HG02763 (cell line): ENCODE measurements at regions not wholly inside any gene's neighbourhood (a gene's known extent, or its start where the extent isn't known, plus 50 kb on each side); places are given as distances from the start of the nearest gene placed in this dataset.

Experiments used
- ATAC-seq: cut with Tn5 transposase; IDR thresholded peaks from one replicate; pipeline ENCODE4 v1.9.1; 2021; ENCODE audit warnings: mild to moderate bottlenecking, moderate library complexity; ENCODE audit not compliant: unreplicated experiment

DNA sequence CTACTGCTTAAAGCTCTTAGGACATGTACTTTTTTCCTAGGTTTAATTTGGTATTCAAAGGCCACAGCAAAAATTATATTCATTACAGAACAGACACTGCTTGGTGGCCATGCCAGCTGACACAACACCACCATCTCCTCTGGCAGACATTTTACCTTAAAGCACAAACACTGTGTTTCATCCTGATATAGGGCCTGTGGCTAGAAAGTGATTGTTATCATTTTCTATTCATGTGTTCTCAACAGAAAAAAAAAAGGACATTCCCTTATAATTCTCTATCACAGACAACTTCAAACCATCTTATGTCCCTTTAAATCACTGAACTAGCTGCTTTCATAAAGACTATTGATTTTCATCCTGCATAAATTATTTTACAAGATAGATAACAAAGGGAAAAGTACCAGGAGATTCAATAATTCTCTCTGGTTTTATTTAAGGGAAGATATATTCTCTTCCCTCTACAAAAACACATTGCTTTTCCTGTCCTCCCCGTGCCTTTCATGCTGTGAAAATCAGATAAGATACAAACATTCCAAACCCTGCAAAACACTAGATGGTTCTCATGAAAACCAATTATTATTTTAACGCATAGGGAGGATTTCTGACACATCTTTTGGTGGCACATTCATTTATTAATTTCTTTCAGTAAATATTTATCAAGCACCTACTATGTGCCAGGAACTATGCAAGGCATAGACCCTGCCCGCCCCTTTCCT lies 139.3 kb upstream of the TMCC3 start:
- ATAC-seq, result no peak

DNA sequence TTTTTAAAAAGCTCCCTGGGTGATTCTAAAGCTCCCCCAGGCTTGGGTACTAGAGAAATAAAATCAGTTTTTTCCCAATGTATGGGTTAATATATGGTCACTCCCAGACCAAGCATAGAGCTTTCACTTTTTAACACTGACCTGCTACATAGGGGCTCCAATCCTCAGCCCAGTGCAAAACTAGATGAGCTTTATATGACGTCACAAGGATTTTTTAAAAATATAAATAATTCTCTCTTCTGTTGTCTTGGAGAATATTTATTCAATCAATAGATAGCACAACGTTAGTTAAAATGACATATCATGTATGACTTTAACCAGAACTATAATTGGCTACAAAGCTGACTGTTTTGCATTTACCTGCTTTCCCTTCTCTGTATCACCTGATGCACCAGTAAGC lies 137.9 kb upstream of the TMCC3 start:
- ATAC-seq, result no peak

DNA sequence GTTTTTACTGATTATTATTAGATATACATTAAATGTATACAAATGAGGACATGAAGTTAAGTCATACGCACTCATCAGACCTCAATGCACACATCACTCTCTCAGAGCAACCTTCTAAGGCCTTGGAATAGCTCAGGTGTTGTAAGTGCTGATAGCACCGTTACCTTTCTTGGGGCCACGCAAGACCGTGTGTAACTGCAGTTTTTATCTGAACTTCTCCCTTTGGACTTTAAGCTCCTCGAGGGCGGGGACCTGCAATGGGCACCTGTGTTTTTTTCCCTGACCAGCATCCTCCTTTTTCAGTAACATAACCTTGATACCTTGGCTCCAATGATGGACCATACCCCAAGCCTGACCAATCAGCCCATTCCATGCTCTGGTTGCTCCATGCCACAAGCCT lies 136.5 kb upstream of the TMCC3 start:
- no peak for ATAC-seq

DNA sequence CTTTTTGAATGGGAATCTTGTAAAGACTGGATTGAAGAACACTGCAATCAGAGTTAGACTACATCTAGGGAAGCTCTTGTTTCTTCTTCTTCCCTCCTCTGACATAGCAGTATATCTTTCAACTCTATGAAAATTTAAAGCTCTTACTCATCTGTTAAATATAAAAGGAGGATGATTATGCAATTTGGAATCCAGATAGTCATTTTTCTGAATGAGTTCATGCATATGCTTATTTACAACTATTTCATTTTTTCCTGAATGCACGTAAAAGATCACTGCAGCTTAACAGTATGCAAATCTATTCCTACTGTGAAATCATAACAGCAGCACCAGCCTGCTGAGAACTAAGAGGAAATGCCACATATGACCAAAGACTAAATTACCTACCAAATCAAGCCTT lies 133.5 kb upstream of the TMCC3 start:
- no peak for ATAC-seq

DNA sequence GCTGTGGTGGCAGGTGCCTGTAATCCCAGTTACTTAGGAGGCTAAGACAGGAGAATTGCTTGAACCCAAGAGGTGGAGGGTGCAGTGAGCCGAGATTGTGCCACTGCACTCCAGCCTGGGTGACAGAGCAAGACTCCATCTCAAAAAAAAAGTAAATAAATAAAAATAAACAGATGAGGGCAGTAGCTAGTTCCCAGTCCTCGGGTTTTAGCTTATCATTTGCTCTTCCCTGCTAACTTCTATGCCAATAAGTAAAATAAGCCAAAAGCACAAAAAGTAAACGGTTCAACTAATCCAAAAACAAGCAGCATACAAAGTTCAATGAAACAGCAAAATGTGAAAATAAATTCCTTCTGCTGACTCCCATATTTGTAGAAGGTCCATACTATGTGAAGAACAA lies 133.0 kb upstream of the TMCC3 start:
- no peak for ATAC-seq

DNA sequence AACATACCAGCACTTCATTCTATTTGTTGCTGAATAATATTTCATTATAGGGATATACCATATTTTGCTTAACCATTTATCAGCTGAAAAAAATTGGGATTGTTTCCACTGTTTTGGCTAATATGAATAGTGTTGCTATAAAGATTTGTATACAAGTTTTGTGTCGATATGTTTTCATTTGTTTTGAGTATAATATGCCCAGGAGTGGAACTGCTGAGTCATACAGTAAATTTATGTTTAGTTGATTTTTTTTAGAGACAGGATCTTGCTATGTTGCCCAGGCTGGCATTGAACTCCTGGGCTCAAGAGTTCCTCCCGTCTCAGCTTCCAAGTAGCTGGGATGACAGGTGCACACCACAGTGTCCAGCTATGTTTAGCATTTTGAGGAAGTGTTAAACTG lies 131.5 kb upstream of the TMCC3 start:
- ATAC-seq, result no peak

DNA sequence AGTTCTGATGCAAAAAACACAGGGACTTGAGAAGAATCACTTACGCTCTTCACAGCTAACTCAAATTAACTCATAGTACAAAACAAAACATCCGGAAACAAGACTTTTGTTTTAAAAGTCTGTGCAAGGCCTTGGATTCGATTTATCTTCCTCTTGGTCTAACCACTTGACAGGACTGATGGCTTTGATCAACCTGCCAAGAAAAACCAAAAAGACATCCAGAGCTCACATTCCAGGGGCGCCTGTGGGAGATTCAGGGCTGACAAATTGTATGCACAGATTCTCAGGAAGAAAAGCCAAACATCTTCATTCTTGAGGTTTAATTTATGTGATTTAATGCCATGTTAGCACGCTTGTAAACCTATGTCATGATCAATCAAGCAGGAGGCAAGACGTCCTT lies 129.1 kb upstream of the TMCC3 start:
- ATAC-seq, result no peak

DNA sequence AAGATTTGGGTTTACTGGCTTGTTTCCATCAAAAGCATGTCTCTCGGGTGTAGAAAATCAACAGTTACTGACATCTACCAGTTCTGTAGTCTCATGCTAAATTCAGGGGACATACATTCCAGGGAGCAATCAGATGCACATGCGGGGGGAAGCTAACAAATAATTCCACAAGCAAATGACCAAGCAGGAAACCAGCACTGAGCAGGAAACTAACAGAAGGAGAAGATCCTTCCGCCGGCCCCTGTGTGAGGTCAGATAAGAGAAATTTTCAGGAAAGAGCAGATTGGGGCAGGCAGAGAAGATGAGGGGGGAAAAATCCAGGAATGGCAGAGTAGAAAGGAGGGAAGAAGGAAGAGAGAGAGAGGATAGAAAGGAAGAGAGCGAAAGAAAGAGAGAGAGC lies 127.6 kb upstream of the TMCC3 start:
- no peak for ATAC-seq

DNA sequence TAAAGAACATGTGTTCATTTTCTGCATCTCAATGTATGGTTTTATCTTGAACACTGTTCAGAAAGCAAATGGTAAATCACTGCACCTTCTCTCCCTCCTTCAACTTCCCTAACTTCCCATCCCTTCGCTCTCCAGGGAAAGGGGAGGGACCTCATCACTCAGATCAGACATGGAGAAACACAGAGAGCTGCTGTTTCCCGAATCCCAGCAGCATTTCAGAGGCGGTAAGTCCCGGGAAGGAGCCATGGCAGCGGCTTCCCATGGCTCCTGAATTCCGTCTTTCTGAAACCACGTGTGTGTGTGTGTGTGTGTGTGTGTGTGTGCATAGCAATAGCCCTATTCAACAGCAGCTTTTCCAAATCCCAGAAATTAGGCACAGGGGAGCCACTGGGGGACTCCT lies 125.4 kb upstream of the TMCC3 start:
- ATAC-seq, result no peak

DNA sequence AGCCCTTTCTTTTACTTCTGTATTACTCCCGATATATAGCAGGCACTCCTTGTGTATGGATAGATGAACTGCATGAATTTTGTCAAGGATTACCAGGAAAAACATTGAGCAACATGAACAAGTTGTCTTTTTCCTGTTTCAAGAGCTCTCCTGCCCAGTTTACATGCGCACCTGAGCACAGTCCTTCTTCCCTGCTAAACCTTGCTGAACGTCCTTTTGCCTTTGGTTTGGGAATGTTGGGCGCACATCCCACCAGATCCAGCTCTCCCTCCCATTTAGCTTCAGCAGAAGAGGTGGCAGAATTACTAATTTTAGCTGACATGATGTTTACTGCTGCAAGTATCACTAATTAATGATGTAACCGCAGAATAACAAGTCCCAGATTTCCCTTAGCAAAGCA lies 121.4 kb upstream of the TMCC3 start:
- ATAC-seq, result no peak

DNA sequence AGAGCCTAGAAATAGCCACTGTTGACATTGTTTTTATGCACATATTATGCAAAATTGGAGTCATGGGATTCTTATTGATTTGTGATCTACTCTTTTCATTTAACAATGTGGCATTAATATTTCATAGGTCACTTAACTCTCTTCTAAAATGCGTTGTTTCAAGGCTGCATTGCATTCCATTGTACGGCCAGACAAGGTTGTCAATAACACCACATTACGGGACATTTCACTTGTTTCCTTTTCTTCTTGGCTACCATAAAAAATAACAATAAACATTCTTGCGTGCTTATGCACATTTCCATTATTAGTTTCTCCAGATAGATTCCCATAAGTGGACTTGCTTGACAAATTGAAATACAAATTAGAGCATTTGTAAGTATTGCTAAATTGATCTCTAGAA lies 120.8 kb upstream of the TMCC3 start:
- no peak for ATAC-seq

DNA sequence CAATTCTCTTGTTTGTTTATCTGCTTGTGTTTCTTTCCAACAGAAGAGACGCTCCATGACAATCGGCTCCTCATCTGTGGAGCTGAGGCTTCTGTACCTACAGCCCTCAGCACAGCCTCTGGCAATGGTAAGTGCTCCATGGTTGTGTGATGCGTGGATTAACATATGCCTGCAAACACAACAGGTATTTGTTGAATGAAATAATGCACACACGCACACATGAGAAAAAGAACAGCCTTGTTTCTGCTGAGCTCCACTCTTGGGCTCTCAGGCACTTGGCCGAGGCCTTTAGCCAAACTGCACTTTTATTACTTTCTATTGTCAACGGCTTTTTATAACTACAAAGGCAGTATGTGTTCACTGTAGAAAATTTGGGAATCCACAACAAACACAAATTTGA lies 120.4 kb upstream of the TMCC3 start:
- no peak for ATAC-seq

DNA sequence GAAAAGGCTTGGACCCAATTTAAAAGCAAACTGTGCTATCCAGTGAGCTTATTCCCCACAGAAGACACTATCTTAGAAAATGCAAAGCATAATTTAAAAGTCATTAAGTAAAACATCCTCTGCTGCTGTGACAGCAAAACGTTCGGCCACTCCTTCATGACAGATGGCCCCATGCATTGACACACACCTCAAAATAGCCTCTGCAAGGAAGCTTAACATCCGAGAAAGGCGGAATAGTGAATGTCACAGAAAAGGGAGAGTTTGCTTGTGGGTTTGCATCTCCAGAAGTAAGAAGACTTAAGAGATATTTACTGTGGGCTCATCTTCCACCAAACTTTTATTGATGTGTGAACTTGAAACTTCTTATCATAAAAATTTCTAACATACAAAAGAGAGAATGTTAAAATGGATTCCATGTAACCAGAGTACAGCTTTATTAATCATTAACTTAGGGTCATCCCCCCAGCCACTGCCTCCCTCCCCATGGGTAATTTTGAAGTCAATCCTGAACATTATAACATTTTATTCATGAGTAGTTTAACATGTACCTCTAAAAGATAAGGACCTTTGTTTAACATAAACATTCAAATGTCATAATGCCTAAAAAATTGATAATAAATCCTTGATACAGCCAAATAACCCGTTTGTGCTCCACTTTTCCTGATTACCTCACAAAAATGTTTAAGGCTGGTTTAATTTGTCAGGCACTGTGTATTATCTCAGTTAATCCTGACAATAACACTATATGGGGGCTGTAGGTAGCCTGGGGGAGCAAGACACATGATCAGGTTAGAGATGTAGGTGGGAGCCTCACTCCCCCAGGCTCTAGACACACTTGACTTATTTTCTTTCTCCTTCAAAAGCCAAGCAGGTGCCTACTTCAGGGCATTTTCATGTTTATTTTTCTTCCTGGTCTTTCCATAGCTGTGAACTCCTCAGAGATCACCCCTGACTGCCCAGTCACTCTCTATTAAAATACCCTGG lies 119.7 kb upstream of the TMCC3 start:
- no peak for ATAC-seq

DNA sequence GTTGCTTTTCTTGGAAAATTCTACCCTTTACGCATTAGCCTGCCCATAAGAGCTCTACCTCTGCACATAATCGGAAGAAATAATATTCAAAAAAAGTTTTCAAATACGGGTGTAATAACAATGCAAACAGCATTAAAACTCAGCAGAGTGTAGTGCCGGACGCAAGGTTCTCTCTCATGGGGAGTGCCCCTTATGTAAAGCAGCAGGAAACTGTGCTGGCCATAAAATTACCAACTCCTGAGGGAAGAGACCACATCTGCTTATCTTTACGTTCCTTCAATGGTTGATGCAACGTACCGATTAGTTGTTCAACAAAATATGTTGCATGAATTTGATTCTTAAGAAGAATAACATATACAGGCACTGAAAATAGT lies 118.7 kb upstream of the TMCC3 start:
- ATAC-seq, result peak; percentile 74

DNA sequence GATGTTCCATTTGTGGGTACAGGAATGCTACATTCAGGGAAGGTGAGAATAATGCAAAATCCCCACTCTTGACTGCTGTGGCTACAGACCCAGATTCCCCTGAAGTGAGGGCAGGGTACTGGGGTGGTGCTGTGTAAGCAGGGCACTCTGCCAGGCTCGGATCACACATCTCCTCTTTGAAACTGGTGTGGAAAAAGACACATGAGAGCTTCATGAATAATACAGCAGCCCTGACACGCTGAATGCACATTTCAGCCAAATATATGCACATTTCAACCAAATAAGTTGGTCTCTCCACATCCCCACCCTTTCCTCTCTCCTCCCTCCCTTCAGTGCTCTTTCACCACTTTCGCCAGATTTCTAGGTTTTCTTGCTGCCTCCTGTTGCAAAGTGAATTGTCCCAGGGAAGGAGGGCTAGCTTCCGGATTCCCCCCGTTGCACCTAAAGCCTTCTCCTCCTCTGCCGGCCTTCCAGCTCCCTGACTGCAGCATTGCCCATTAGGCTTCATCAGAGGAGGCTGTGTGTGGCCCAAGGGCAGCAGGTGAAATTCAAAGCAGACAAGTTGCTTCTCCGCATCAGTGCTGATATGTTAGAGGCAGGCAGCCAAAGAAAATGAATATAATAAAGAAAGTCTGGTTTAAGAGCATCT lies 118.2 kb upstream of the TMCC3 start:
- ATAC-seq, result peak; percentile 35

DNA sequence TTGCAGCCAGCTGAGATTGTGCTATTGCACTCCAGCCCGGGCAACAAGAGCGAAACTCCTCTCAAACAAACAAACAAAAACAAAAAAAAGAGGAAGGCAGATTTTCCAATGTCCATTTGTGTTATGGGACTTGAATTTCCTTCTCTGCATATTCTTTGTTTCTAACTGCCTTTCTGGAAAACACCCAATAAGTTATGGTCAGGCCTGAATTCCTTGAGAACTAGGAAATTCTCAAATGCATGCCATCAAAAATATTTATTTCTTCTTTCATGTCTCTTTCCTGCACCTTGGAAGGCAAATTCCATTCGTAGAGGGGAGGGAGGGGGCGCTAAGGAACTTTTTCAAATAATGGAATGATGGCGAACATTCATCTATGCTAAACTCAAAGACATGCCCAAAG lies 117.6 kb upstream of the TMCC3 start:
- ATAC-seq, result no peak

DNA sequence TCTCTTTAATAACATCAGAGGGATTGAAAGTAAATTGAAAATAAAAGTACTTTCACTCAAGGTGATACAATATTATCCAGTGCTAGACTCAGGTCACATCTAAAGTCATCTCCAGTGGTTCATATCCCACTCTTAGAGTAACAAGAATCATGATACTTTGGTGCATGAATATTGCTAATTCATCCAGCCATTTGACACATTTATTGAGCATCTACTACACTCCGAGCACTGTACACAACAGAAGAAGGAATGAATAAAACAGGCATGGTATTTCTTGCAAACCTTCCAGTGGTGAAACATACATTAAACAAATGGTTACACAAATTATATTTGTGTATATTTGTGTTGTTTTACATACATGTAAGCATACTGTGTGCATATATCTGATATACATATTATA lies 116.0 kb upstream of the TMCC3 start:
- no peak for ATAC-seq

DNA sequence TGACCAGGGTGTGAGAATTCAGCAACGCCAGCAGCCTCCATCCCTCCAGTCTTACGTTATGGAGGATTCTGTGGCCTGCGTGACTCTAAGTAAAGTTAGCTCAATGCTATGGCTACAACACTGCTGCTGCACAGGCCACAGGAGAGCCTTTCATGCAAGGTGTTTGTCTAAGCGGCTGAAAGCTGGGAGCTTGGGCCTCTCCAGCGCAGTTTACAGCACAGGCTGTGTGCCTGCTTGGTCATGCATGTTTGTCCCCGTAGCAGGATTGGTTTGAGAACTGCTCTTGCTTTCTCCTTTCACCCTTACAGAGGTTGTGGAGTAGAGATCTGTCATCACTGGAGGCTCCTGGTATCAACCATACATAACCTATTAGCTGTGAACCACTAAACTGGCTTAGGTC lies 113.1 kb upstream of the TMCC3 start:
- no peak for ATAC-seq

DNA sequence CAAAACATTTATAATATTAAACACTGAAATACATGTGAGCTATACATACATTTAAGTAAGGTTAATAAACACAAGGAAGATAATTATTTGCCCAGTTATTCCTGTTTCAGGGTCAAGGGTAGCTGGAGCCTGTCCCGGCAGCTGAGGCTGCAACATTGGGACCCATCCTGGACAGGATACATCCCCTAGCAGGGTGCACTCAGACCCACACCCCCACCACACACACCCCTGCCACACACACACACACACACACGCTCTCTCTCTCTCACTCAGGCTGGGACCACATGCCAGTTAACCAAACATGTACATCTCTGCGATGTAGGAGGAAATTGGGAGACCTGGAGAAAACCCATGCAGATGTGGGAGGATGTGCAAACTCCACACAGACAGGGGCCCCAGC lies 112.6 kb upstream of the TMCC3 start:
- no peak for ATAC-seq

DNA sequence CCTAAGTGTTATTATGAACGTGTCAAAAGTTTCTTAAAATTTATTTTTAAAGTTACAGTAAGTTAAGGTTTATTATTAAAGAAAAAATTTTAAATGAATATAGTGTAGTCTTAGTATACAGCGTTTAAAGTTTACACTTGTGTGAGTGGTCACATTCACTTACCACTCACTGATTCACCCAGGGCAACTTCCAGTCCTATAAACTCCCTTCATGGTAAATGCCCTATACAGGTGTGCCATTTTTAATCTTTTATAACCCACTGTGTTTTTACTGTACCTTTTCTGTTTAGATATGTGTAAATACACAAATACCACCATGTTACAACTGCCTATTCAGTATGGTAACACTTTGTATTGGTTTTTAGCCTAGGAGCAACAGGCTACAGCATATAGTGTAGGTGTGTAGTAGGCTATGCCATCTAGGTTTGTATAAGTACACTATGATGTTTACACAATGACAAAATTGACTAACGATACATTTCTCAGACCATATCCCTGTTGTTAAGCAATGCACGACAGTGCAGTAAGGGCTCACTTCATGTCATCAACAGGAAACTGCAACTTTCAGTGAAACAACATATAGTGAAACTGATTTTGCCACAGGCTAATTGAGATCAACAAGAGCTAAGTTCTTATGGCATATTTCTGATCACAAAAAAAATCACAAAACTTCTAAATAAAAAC lies 112.0 kb upstream of the TMCC3 start:
- peak; percentile 83 for ATAC-seq

DNA sequence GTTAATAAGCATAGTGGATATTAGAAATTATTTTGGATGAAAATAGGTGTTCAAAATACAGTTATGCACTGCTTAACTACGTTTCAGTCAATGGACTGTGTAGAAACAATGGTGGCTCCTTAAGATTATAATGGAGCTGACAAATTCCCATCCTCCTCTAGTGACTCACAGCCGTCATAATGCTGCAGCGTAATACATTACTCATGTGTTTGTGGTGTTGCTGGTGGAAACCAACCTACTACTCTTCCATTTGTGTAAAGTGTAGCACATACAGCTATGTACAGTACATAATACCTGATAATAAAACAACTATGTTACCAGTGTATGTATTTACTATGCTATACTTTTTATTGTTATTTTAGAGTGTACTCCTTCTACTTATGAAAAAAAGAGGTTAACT lies 111.2 kb upstream of the TMCC3 start:
- no peak for ATAC-seq
